OCI-LY3 (cell line): ENCODE measurements at regions not wholly inside any gene's neighbourhood (a gene's known extent, or its start where the extent isn't known, plus 50 kb on each side); places are given as distances from the start of the nearest gene placed in this dataset.

Experiments
- H2AFZ ChIP-seq: fragments of 200-600, 300-600 bp; shearing (Covaris generic); 2 replicates; pipeline ENCODE4 v1.6.0; 2014; ENCODE audit warnings: antibody characterized with exemption, low read depth, low read length
- H3K27ac ChIP-seq: fragments of 200-600, 300-600 bp; sonication (generic); 2 replicates; pipeline ENCODE4 v1.5.1; 2014; ENCODE audit warnings: mild to moderate bottlenecking, low read length, moderate library complexity, mixed read lengths
- H3K27me3 ChIP-seq: fragments of 200-600, 300-600 bp; sonication (generic); 2 replicates; pipeline ENCODE4 v1.6.1; 2014; ENCODE audit warnings: low read depth, low read length, mixed read lengths
- H3K36me3 ChIP-seq: fragments of 200-600, 300-600 bp; sonication (generic); replicated peaks from 2 replicates; pipeline ENCODE3; 2014; ENCODE audit warnings: low read depth, low read length, mixed read lengths
- H3K4me1 ChIP-seq: fragments of 300-600, 200-600 bp; sonication (generic); 2 replicates; pipeline ENCODE4 v1.6.1; 2014; ENCODE audit warnings: low read length, mixed read lengths
- H3K4me2 ChIP-seq: fragments of 200-600, 300-600 bp; sonication (generic); 2 replicates; pipeline ENCODE4 v1.6.1; 2014; ENCODE audit warnings: low read length, mixed read lengths
- H3K4me3 ChIP-seq: fragments of 300-600, 200-600 bp; sonication (generic); 2 replicates; pipeline ENCODE4 v1.5.1; 2014; ENCODE audit warnings: antibody characterized with exemption, mild to moderate bottlenecking, low read length, moderate library complexity
- H3K79me2 ChIP-seq: fragments of 300-600, 200-600 bp; shearing (Covaris generic); 2 replicates; pipeline ENCODE4 v1.6.1; 2014; ENCODE audit warnings: mild to moderate bottlenecking, low read length, mixed read lengths
- H3K9ac ChIP-seq: fragments of 300-600, 200-600 bp; shearing (Covaris generic); 2 replicates; pipeline ENCODE4 v1.6.0; 2014; ENCODE audit warnings: mild to moderate bottlenecking, low read length, moderate library complexity
- H3K9me3 ChIP-seq: fragments of 200-600, 300-600 bp; shearing (Covaris generic); 2 replicates; pipeline ENCODE4 v1.6.1; 2014; ENCODE audit warnings: low read length, mixed read lengths; ENCODE audit not compliant: insufficient read depth
- H4K20me1 ChIP-seq: fragments of 200-600, 300-600 bp; sonication (generic); 2 replicates; pipeline ENCODE4 v1.6.1; 2016; ENCODE audit warnings: low read length, mixed read lengths; ENCODE audit not compliant: insufficient read depth
- EZH2phosphoT487 ChIP-seq: fragments of 200-600 bp; shearing (Covaris generic); IDR thresholded peaks from 2 replicates; pipeline ENCODE4 v1.6.1; 2018; ENCODE audit warnings: antibody characterized with exemption, mixed run types, low read depth
- TF ChIP-seq, protein P1 (sequence below): fragments of 200-600, 300-600 bp; sonication (generic); IDR thresholded peaks from 2 replicates; pipeline ENCODE4 v1.5.1; 2014; ENCODE audit warnings: antibody characterized with exemption, low read length, low read depth

DNA sequence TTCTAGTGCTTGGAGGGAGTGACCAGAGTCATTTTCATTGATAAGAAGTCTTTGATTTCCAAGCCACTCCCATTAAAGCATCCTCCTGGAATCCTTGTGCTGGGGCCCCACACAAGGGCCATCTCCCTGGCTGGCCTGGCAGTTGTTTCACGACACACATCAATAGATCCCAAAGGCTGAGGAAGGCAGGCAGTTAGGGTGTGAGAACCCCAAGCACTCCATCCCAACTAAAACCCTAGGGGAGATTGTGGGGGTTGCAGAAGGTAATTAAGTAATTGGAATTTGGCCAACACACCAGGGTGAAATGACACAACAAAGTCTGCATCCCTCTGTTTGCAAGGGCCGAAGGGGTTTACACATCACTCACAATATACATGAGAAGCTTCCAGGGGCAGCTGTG, 578.1 kb upstream of the SYT4 start:
- H3K4me1 ChIP-seq, result no peaks in the 10 kb centered on the region
- no peaks in the 10 kb centered on the region for H3K79me2 ChIP-seq
- no peaks in the 10 kb centered on the region for H4K20me1 ChIP-seq
- no peak overlapping the region for H3K4me2 ChIP-seq
- H3K9ac ChIP-seq, result no peak overlapping the region
- TF ChIP-seq, protein P1, sequence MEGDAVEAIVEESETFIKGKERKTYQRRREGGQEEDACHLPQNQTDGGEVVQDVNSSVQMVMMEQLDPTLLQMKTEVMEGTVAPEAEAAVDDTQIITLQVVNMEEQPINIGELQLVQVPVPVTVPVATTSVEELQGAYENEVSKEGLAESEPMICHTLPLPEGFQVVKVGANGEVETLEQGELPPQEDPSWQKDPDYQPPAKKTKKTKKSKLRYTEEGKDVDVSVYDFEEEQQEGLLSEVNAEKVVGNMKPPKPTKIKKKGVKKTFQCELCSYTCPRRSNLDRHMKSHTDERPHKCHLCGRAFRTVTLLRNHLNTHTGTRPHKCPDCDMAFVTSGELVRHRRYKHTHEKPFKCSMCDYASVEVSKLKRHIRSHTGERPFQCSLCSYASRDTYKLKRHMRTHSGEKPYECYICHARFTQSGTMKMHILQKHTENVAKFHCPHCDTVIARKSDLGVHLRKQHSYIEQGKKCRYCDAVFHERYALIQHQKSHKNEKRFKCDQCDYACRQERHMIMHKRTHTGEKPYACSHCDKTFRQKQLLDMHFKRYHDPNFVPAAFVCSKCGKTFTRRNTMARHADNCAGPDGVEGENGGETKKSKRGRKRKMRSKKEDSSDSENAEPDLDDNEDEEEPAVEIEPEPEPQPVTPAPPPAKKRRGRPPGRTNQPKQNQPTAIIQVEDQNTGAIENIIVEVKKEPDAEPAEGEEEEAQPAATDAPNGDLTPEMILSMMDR, result no peak
- no peak for TF ChIP-seq EZH2phosphoT487
- no peaks in the 10 kb centered on the region for H3K36me3 ChIP-seq
- no peak overlapping the region for H2AFZ ChIP-seq
- H3K27ac ChIP-seq, result no peak overlapping the region
- no peaks in the 10 kb centered on the region for H3K9me3 ChIP-seq
- H3K27me3 ChIP-seq, result no peaks in the 10 kb centered on the region
- no peak overlapping the region for H3K4me3 ChIP-seq

DNA sequence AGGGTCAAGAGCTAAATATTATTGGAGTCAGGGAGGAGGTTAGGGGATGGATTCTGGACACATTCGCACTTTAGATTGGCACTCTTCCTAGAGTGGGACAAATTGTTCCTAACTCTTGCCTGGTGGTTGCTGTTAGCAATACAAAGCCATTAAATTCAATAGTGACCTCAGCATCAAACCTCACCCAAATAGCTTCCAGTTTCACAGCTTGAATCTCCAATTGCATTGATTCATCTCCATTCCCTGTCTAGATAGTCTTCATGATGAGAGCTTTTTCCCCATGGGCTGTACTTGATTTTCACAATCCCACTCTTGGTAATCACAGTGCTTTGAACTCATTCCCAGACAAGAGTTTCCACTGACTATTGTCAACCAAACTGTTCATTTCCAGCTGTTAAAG, 585.9 kb upstream of the SYT4 start:
- Histone ChIP-seq H3K9me3 (no peaks in the 10 kb centered on the region), H3K36me3 (no peaks in the 10 kb centered on the region), H3K4me3 (no peak overlapping the region), H3K79me2 (no peaks in the 10 kb centered on the region), H3K4me1 (peaks cover 8% of the 10 kb centered on the region), H2AFZ (no peak overlapping the region), H3K27me3 (no peaks in the 10 kb centered on the region), H3K9ac (no peak overlapping the region), H4K20me1 (no peaks in the 10 kb centered on the region), H3K27ac (no peak overlapping the region), H3K4me2 (no peak overlapping the region)
- TF ChIP-seq, protein P1, result no peak
- no peak for TF ChIP-seq EZH2phosphoT487

DNA sequence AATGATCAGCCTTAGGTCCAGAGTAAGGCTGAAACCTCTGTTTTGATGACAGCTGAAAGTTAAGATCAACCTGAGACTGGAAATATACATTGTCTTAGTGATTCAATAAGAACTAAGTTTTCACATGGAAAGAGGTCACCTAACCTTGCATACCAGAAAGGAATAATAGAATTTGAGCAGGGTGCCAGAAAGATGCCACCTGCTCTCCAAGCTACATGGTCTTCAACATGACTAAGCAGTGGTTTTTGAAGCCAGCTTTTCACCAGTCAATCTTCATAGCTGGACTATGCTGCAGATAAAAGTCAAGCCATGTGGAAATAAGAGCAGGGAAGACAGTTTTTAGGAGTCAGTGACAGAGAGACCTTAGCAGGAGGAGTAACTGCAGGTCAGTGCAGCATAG, 589.4 kb upstream of the SYT4 start:
- no peak for TF ChIP-seq EZH2phosphoT487
- TF ChIP-seq, protein P1, result no peak

DNA sequence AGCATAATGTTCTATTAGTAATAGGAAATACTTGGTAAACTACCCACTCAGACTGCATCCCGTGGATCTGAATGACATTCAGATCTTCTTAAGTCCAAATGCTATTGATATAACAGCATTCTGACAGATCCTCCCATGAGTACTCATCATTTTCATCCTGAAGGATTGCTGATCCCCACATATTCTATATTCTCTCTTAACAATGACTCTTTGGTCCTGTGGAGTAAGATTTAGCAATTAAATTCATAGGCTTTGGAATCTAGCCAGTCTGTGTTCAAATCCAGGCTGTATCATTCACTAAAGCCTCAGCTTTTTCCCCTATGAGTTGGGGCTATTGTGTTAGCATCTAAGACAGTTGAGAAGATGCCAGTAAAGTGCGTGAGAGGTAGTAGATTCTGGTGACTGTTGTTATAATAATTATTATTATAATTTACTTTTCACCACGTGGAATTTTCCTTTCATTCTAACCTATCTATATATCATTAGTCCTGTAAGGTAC, 591.3 kb upstream of the SYT4 start:
- Histone ChIP-seq H3K27me3 (no peaks in the 10 kb centered on the region), H3K9me3 (0 out of 2 replicates have a peak, but pooled peaks cover 3% of the 10 kb centered on the region), H2AFZ (0 out of 2 replicates have a peak overlapping the region, but pooled peaks have one; percentile 9), H3K9ac (no peak overlapping the region), H3K27ac (no peak overlapping the region), H3K4me2 (no peak overlapping the region), H3K4me3 (no peak overlapping the region), H3K4me1 (no peaks in the 10 kb centered on the region), H3K79me2 (no peaks in the 10 kb centered on the region), H3K36me3 (no peaks in the 10 kb centered on the region), H4K20me1 (no peaks in the 10 kb centered on the region)
- no peak for TF ChIP-seq EZH2phosphoT487
- TF ChIP-seq, protein P1, result no peak

More for the DNA sequence above, 589.4 kb upstream of the SYT4 start:
- Histone ChIP-seq H3K4me3 (no peak overlapping the region), H3K27me3 (no peaks in the 10 kb centered on the region), H2AFZ (no peak overlapping the region), H3K4me1 (no peaks in the 10 kb centered on the region), H4K20me1 (no peaks in the 10 kb centered on the region), H3K9ac (no peak overlapping the region), H3K36me3 (no peaks in the 10 kb centered on the region), H3K79me2 (no peaks in the 10 kb centered on the region), H3K27ac (no peak overlapping the region), H3K4me2 (no peak overlapping the region), H3K9me3 (0 out of 2 replicates have a peak, but pooled peaks cover 3% of the 10 kb centered on the region)
